Endothelial cell of umbilical vein (primary cell): ENCODE measurements at regions not wholly inside any gene's neighbourhood (a gene's known extent, or its start where the extent isn't known, plus 50 kb on each side); places are given as distances from the start of the nearest gene placed in this dataset.

Experiments used
- BruUV-seq: library from RNA; stranded (reverse); fragments of 400-500 nt; replicated peaks from 2 replicates; lab custom pipeline; 2021; lab: Mats Ljungman, UMichigan
- CTCF ChIA-PET: fragments of 300-600, 350-600 bp; sonication (Branson Sonifier 250); formaldehyde crosslinking; loops from one replicate; lab custom pipeline; 2021; ENCODE audit warnings: antibody characterized with exemption, inconsistent platforms; lab: Charles Lee
- POLR2A ChIA-PET: fragments of 300-600, 350-600 bp; sonication (Branson Sonifier 250); formaldehyde crosslinking; loops from one replicate; lab custom pipeline; 2021; ENCODE audit warnings: antibody characterized with exemption, inconsistent platforms; lab: Charles Lee
- DNase-seq: peaks from one replicate; pipeline ENCODE4 v3.0.0-alpha.2; 2011; ENCODE audit warnings: low read depth, low spot score
- FAIRE-seq: peaks from 2 replicates; lab custom pipeline; 2011; peaks lifted over from hg19 to GRCh38; lab: Jason Lieb, UNC
- H2AFZ ChIP-seq: 2 replicates; pipeline ENCODE4 v1.6.0; 2012; ENCODE audit warnings: low read depth, low read length, control low read depth, inconsistent platforms
- H3K27ac ChIP-seq: 2 replicates; pipeline ENCODE4 v1.5.1; 2011; ENCODE audit warnings: low read depth, mild to moderate bottlenecking, control low read depth, low read length, moderate library complexity; ENCODE audit not compliant: insufficient read depth
- H3K27me3 ChIP-seq, 2 experiments: 2 replicates each; pipeline versions ENCODE4 v1.6.0 to v1.6.1; 2011; ENCODE audit warnings: low read length in 2 of 2, mixed read lengths in 1 of 2; ENCODE audit not compliant: control insufficient read depth in 2 of 2, insufficient read depth in 2 of 2
- H3K36me3 ChIP-seq, 2 experiments: 2 replicates in 1 of 2; 3 replicates in 1 of 2; pipeline ENCODE4 v1.5.1; 2011; ENCODE audit warnings: low read length in 2 of 2, mild to moderate bottlenecking in 1 of 2, moderate library complexity in 1 of 2; ENCODE audit not compliant: control insufficient read depth in 2 of 2, insufficient read depth in 2 of 2; ENCODE audit errors: extremely low read depth in 1 of 2
- H3K4me1 ChIP-seq: 3 replicates; pipeline ENCODE4 v1.5.1; 2011; ENCODE audit warnings: mild to moderate bottlenecking, low read length; ENCODE audit not compliant: control insufficient read depth, insufficient read depth; ENCODE audit errors: extremely low read depth
- H3K4me2 ChIP-seq: 2 replicates; pipeline ENCODE4 v1.6.1; 2011; ENCODE audit warnings: low read length, control low read depth, mixed read lengths; ENCODE audit not compliant: insufficient read depth
- H3K4me3 ChIP-seq, 3 experiments: fragments of 200-600 bp in 1 of 3; sonication (generic), shearing (Covaris generic) in 1 of 3; replicated peaks in 1 of 3; 2 replicates each; pipeline ENCODE4 v1.5.1; 2011 to 2016; ENCODE audit warnings: control low read depth in 3 of 3, low read length in 3 of 3, mild to moderate bottlenecking in 2 of 3, inconsistent platforms in 1 of 3, low read depth in 1 of 3, moderate library complexity in 1 of 3; ENCODE audit not compliant: insufficient read depth in 1 of 3
- H3K79me2 ChIP-seq: 2 replicates; pipeline ENCODE4 v1.6.0; 2012; ENCODE audit warnings: low read length, inconsistent platforms; ENCODE audit not compliant: control insufficient read depth, insufficient read depth
- H3K9ac ChIP-seq: replicated peaks from 2 replicates; pipeline ENCODE3; 2011; ENCODE audit warnings: low read length, control low read depth; ENCODE audit not compliant: insufficient read depth; ENCODE audit errors: extremely low read depth
- H3K9me1 ChIP-seq: replicated peaks from 3 replicates; pipeline ENCODE4 v1.6.0; 2011; ENCODE audit warnings: mild to moderate bottlenecking, low read length; ENCODE audit not compliant: control insufficient read depth, insufficient read depth; ENCODE audit errors: extremely low read depth
- H3K9me3 ChIP-seq: replicated peaks from 2 replicates; pipeline ENCODE4 v1.5.1; 2012; ENCODE audit warnings: low read length, inconsistent platforms; ENCODE audit not compliant: control insufficient read depth, insufficient read depth
- H4K20me1 ChIP-seq: replicated peaks from 2 replicates; pipeline ENCODE3; 2011; ENCODE audit warnings: mild to moderate bottlenecking, low read length; ENCODE audit not compliant: control insufficient read depth, insufficient read depth; ENCODE audit errors: extremely low read depth
- CTCF ChIP-seq, 2 donors: IDR thresholded peaks; 1 replicate in 1 of 2; 2 replicates in 1 of 2; pipeline ENCODE4 v1.5.1; 2011; ENCODE audit warnings: low read length in 2 of 2, mild to moderate bottlenecking in 2 of 2, moderate library complexity in 2 of 2, control low read depth in 1 of 2, inconsistent platforms in 1 of 2, low read depth in 1 of 2; ENCODE audit not compliant: insufficient read depth in 1 of 2; ENCODE audit errors: extremely low read depth in 1 of 2
- EZH2 ChIP-seq: IDR thresholded peaks from 2 replicates; pipeline ENCODE4 v1.6.1; 2012; ENCODE audit warnings: borderline replicate concordance, low read depth, mild to moderate bottlenecking, moderate library complexity, low read length, inconsistent platforms; ENCODE audit not compliant: severe bottlenecking
- FOS ChIP-seq: IDR thresholded peaks from 2 replicates; pipeline ENCODE4 v1.6.1; 2011; ENCODE audit warnings: mild to moderate bottlenecking, low read length, moderate library complexity, borderline replicate concordance; ENCODE audit not compliant: insufficient read depth
- GATA2 ChIP-seq: IDR thresholded peaks from 2 replicates; pipeline ENCODE4 v1.7.0; 2011; ENCODE audit warnings: low read depth, mild to moderate bottlenecking, moderate library complexity, mixed read lengths, low read length; ENCODE audit not compliant: insufficient read length, insufficient read depth
- JUN ChIP-seq: IDR thresholded peaks from 2 replicates; pipeline ENCODE4 v1.6.1; 2011; ENCODE audit warnings: borderline replicate concordance, low read depth; ENCODE audit not compliant: insufficient read length, insufficient read depth
- MAX ChIP-seq: IDR thresholded peaks from 2 replicates; pipeline ENCODE4 v1.6.1; 2011; ENCODE audit not compliant: insufficient read depth, insufficient read length
- MYC ChIP-seq: IDR thresholded peaks from one replicate; pipeline ENCODE4 v1.6.1; 2011; ENCODE audit warnings: mild to moderate bottlenecking, low read depth, low read length
- POLR2A ChIP-seq: IDR thresholded peaks from 2 replicates; pipeline ENCODE4 v1.6.1; 2012; ENCODE audit warnings: low read depth, mild to moderate bottlenecking, control low read depth, low read length
- POLR2AphosphoS5 ChIP-seq: IDR thresholded peaks from 2 replicates; pipeline ENCODE4 v1.6.1; 2012; ENCODE audit warnings: low read depth, mild to moderate bottlenecking, control low read depth, low read length, moderate library complexity; ENCODE audit not compliant: insufficient read depth
- dilution Hi-C: fragments of 300-500 bp; cut with MboI; formaldehyde crosslinking; loops from one replicate; pipeline ENCODE4 v1.15.0; 2019; ENCODE audit warnings: low sequenced_read_pairs; ENCODE audit not compliant: extremely low pct_ligation_motif_present
- intact Hi-C: fragments of 100-400 bp; cut with micrococcal nuclease; formaldehyde crosslinking; loops from one replicate; pipeline ENCODE4 v1.10.0; 2022

GRCh38 chr10:118914629-118915028 is 114.9 kb upstream of the NANOS1 start:
- H3K9me3 ChIP-seq = no peaks in the 10 kb centered on the region
- H3K4me2 ChIP-seq = no peak overlapping the region
- no peaks in the 10 kb centered on the region for H3K79me2 ChIP-seq
- intact Hi-C loops (no loop called here), dilution Hi-C loops (no loop called here)
- FAIRE-seq (no peak), DNase-seq (no peak)
- no peak overlapping the region for H3K27ac ChIP-seq
- no peak overlapping the region for H2AFZ ChIP-seq
- H4K20me1 ChIP-seq = no peaks in the 10 kb centered on the region
- no peak overlapping the region for H3K4me3 ChIP-seq
- H3K9ac ChIP-seq = no peak overlapping the region
- no TSS peak for BruUV-seq
- ChIA-PET CTCF (no interaction called here), POLR2A (no interaction called here)
- TF ChIP-seq EZH2 = no peak
- no peak for TF ChIP-seq MAX
- no peak for TF ChIP-seq MYC
- TF ChIP-seq CTCF (IDR thresholded peaks at IDR 0.05; ENCODE audit: extremely low read depth in 1 of 2, insufficient read depth in 1 of 2, low read depth in 1 of 2, low read length in 2 of 2) = no peak
- TF ChIP-seq POLR2A = no peak
- TF ChIP-seq POLR2AphosphoS5 = no peak
- no peak for TF ChIP-seq FOS
- no peak for TF ChIP-seq JUN
- TF ChIP-seq GATA2 = no peak
- H3K9me1 ChIP-seq = no peaks in the 10 kb centered on the region
- peaks cover 6 to 8% of the 10 kb centered on the region in 2 experiments for H3K27me3 ChIP-seq
- no peaks in the 10 kb centered on the region for H3K36me3 ChIP-seq
- H3K4me1 ChIP-seq = peaks cover 8% of the 10 kb centered on the region
